ENCODE measurements at regions not wholly inside any gene's neighbourhood (a gene's known extent, or its start where the extent isn't known, plus 50 kb on each side); places are given as distances from the start of the nearest gene placed in this dataset.

DNA sequence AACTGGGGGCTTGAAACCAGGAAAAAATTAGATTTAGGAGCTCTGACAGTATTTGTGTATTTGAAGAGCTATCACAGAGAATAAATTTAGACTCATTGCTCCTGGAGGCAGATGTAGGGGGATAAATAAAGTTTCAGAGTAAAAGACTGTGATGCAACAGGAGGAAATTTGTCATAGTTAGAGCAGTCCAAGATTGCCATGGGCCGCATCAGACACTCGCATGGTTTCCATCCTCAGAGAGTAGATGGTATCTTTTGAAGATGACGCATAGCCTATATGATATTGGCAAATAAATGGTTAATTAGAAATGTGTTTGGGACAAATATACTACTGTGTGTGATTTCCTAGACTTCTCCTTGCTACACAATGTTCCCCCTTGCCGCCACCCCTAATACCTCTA lies 170.5 kb downstream of the FTCDNL1 start:
- H3K36me3 Mint-ChIP-seq, result no peaks in the 10 kb centered on the region
- 100% methylated on average over 1 of the region's 4 CpGs for WGBS (ENCODE audit: insufficient coverage)
- H3K4me1 Mint-ChIP-seq, result peaks cover 9 to 11% (median 9%) of the 10 kb centered on the region in 3 donors
- no peak overlapping the region for H3K27ac Mint-ChIP-seq
- ATAC-seq (replicated peaks in 1 of 4) (no peak), DNase-seq (no peak)
- no peak overlapping the region for H3K27ac ChIP-seq (ENCODE audit: low read length)
- H3K27me3 Mint-ChIP-seq, result peaks cover 8 to 13% of the 10 kb centered on the region in 2 donors
- no peak overlapping the region for H3K4me3 Mint-ChIP-seq
- H3K9me3 Mint-ChIP-seq, result no peaks in the 10 kb centered on the region
- ChIA-PET CTCF (no interaction called here), POLR2A (no interaction called here)
- H3K9me3 ChIP-seq, result no peaks in the 10 kb centered on the region
- peaks cover 0 to 9% of the 10 kb centered on the region in 2 experiments for H3K4me1 ChIP-seq (ENCODE audit: control insufficient read depth in 1 of 2, extremely low read depth in 1 of 2, insufficient read depth in 2 of 2, low read length in 2 of 2)
- H3K27me3 ChIP-seq (replicated peaks in 1 of 2; ENCODE audit: control insufficient read depth in 2 of 2, extremely low read depth in 1 of 2, insufficient read depth in 2 of 2, low read length in 1 of 2), result no peaks in the 10 kb centered on the region
- H3K36me3 ChIP-seq (ENCODE audit: control insufficient read depth in 2 of 2, extremely low read depth in 1 of 2, insufficient read depth in 1 of 2, low read length in 1 of 2), result no peaks in the 10 kb centered on the region
- no peak overlapping the region for H3K4me3 ChIP-seq (ENCODE audit: control insufficient read depth in 1 of 2, extremely low read depth in 1 of 2, low read length in 1 of 2)

DNA sequence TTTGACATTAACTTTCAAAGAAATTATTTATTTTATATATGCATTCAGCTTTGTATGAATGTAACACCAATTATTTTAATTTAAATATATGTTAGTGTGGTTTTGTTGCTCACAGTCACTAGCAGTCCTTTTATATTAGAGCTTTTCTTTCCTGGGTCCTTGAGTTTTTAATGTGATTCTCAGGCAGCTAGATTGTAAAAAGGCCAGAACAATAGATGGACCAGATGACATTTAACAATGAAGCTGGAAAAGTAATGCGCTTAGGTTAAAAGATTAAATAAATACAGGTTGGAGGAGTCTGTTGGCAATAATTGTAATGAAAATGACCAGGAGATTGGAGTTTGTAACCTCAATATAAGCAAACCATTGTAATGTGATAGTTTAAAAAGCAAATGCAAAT lies 171.1 kb downstream of the FTCDNL1 start:
- ChIA-PET CTCF (no interaction called here), POLR2A (no interaction called here)
- no peaks in the 10 kb centered on the region for H3K9me3 ChIP-seq
- WGBS (ENCODE audit: insufficient coverage), result no CpG with 5 or more reads among the region's 1 CpG
- no peaks in the 10 kb centered on the region for H3K36me3 ChIP-seq (ENCODE audit: control insufficient read depth in 2 of 2, extremely low read depth in 1 of 2, insufficient read depth in 1 of 2, low read length in 1 of 2)
- no peak overlapping the region for H3K27ac ChIP-seq (ENCODE audit: low read length)
- Mint-ChIP-seq H3K27ac (no peak overlapping the region), H3K4me3 (no peak overlapping the region), H3K9me3 (no peaks in the 10 kb centered on the region), H3K4me1 (peaks cover 3 to 5% (median 3%) of the 10 kb centered on the region in 3 donors), H3K36me3 (no peaks in the 10 kb centered on the region), H3K27me3 (peaks cover 8 to 13% of the 10 kb centered on the region in 2 donors)
- DNase-seq (no peak), ATAC-seq (replicated peaks in 1 of 4) (no peak)
- H3K27me3 ChIP-seq (replicated peaks in 1 of 2; ENCODE audit: control insufficient read depth in 2 of 2, extremely low read depth in 1 of 2, insufficient read depth in 2 of 2, low read length in 1 of 2), result no peaks in the 10 kb centered on the region
- H3K4me3 ChIP-seq (ENCODE audit: control insufficient read depth in 1 of 2, extremely low read depth in 1 of 2, low read length in 1 of 2), result no peak overlapping the region
- peaks cover 0 to 3% of the 10 kb centered on the region in 2 experiments for H3K4me1 ChIP-seq (ENCODE audit: control insufficient read depth in 1 of 2, extremely low read depth in 1 of 2, insufficient read depth in 2 of 2, low read length in 2 of 2)

DNA sequence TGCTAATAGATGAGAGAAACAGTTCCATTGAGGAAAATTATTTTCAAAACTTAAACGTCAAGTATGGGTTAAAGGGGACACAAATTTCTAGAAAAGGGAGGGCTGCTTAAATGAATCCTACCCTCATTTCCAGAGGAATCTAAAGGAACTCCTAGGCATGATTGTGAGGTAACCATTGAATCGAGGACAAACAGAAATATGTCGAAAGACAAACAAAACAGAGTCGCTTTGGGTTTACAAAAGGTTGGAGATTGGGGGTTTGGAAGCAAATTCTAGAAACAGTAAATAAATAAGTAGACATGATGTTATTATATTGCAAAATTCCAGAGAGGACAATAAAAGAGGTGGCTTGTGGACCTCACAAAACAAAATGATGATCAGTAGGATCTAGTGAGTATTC lies 173.1 kb downstream of the FTCDNL1 start:
- H3K36me3 Mint-ChIP-seq, result no peaks in the 10 kb centered on the region
- H3K4me1 Mint-ChIP-seq, result no peaks in the 10 kb centered on the region
- ChIA-PET CTCF (no interaction called here), POLR2A (no interaction called here)
- H3K27ac ChIP-seq (ENCODE audit: low read length), result no peak overlapping the region
- H3K9me3 ChIP-seq, result no peaks in the 10 kb centered on the region
- no peak overlapping the region for H3K4me3 Mint-ChIP-seq
- H3K4me1 ChIP-seq (ENCODE audit: control insufficient read depth in 1 of 2, extremely low read depth in 1 of 2, insufficient read depth in 2 of 2, low read length in 2 of 2), result no peaks in the 10 kb centered on the region
- no peaks in the 10 kb centered on the region for H3K27me3 ChIP-seq (replicated peaks in 1 of 2; ENCODE audit: control insufficient read depth in 2 of 2, extremely low read depth in 1 of 2, insufficient read depth in 2 of 2, low read length in 1 of 2)
- no peak overlapping the region for H3K4me3 ChIP-seq (ENCODE audit: control insufficient read depth in 1 of 2, extremely low read depth in 1 of 2, low read length in 1 of 2)
- no peaks in the 10 kb centered on the region for H3K9me3 Mint-ChIP-seq
- ATAC-seq (replicated peaks in 1 of 4), result no peak
- peaks cover 8 to 17% of the 10 kb centered on the region in 2 donors for H3K27me3 Mint-ChIP-seq
- DNase-seq, result no peak
- no CpG with 5 or more reads among the region's 4 CpGs for WGBS (ENCODE audit: insufficient coverage)
- no peak overlapping the region for H3K27ac Mint-ChIP-seq
- no peaks in the 10 kb centered on the region for H3K36me3 ChIP-seq (ENCODE audit: control insufficient read depth in 2 of 2, extremely low read depth in 1 of 2, insufficient read depth in 1 of 2, low read length in 1 of 2)

DNA sequence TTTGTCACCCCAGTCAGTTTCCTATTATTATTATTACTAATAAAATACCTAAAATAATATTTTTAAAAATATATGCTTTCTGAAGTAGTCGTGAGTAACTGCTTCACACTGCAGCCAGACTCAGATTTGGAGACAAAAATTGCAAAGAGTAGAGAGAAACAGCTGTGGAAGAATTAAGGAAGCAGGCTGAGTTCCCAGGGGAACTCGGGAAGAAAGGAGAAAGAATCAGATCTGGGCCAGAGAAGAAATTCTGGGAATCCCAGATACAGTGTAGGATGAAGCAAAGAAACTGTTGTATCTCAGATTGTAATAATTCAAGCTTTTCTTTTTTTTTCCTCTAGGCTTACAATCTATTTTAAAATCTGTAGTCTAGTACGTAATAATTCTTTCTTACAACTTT lies 182.3 kb downstream of the FTCDNL1 start:
- H3K9me3 Mint-ChIP-seq, result no peaks in the 10 kb centered on the region
- no peaks in the 10 kb centered on the region for H3K36me3 Mint-ChIP-seq
- WGBS (ENCODE audit: insufficient coverage), result 34% methylated on average over 2 of the region's 3 CpGs
- ATAC-seq (replicated peaks in 1 of 4), result no peak
- H3K4me3 Mint-ChIP-seq, result no peak overlapping the region
- no peak overlapping the region for H3K27ac Mint-ChIP-seq
- H3K4me1 Mint-ChIP-seq, result no peaks in the 10 kb centered on the region
- peaks cover 21 to 22% of the 10 kb centered on the region in 2 donors for H3K27me3 Mint-ChIP-seq
- ChIA-PET CTCF (no interaction called here), POLR2A (no interaction called here)
- no peak for DNase-seq
- Histone ChIP-seq H3K4me1 (ENCODE audit: control insufficient read depth in 1 of 2, extremely low read depth in 1 of 2, insufficient read depth in 2 of 2, low read length in 2 of 2) (no peaks in the 10 kb centered on the region), H3K27ac (ENCODE audit: low read length) (no peak overlapping the region), H3K36me3 (ENCODE audit: control insufficient read depth in 2 of 2, extremely low read depth in 1 of 2, insufficient read depth in 1 of 2, low read length in 1 of 2) (no peaks in the 10 kb centered on the region), H3K9me3 (no peaks in the 10 kb centered on the region), H3K27me3 (replicated peaks in 1 of 2; ENCODE audit: control insufficient read depth in 2 of 2, extremely low read depth in 1 of 2, insufficient read depth in 2 of 2, low read length in 1 of 2) (no peaks in the 10 kb centered on the region), H3K4me3 (ENCODE audit: control insufficient read depth in 1 of 2, extremely low read depth in 1 of 2, low read length in 1 of 2) (no peak overlapping the region)

GRCh38 chr2:199663157-199663556 lies 187.8 kb downstream of the FTCDNL1 start:
- H3K9me3 ChIP-seq, result no peaks in the 10 kb centered on the region
- peaks cover 0 to 16% of the 10 kb centered on the region in 2 experiments for H3K27me3 ChIP-seq (replicated peaks in 1 of 2; ENCODE audit: control insufficient read depth in 2 of 2, extremely low read depth in 1 of 2, insufficient read depth in 2 of 2, low read length in 1 of 2)
- WGBS (ENCODE audit: insufficient coverage), result no CpG with 5 or more reads among the region's 6 CpGs
- CTCF ChIA-PET, result no interaction called here
- no peak overlapping the region for H3K4me3 Mint-ChIP-seq
- H3K4me3 ChIP-seq (ENCODE audit: control insufficient read depth in 1 of 2, extremely low read depth in 1 of 2, low read length in 1 of 2), result no peak overlapping the region
- H3K36me3 Mint-ChIP-seq, result no peaks in the 10 kb centered on the region
- POLR2A ChIA-PET, result no interaction called here
- H3K4me1 ChIP-seq (ENCODE audit: control insufficient read depth in 1 of 2, extremely low read depth in 1 of 2, insufficient read depth in 2 of 2, low read length in 2 of 2), result no peaks in the 10 kb centered on the region
- H3K9me3 Mint-ChIP-seq, result no peaks in the 10 kb centered on the region
- H3K4me1 Mint-ChIP-seq, result no peaks in the 10 kb centered on the region
- no peak overlapping the region for H3K27ac ChIP-seq (ENCODE audit: low read length)
- no peaks in the 10 kb centered on the region for H3K36me3 ChIP-seq (ENCODE audit: control insufficient read depth in 2 of 2, extremely low read depth in 1 of 2, insufficient read depth in 1 of 2, low read length in 1 of 2)
- DNase-seq, result no peak
- H3K27ac Mint-ChIP-seq, result no peak overlapping the region
- peaks cover 21 to 28% of the 10 kb centered on the region in 2 donors for H3K27me3 Mint-ChIP-seq
- ATAC-seq (replicated peaks in 1 of 4), result no peak

DNA sequence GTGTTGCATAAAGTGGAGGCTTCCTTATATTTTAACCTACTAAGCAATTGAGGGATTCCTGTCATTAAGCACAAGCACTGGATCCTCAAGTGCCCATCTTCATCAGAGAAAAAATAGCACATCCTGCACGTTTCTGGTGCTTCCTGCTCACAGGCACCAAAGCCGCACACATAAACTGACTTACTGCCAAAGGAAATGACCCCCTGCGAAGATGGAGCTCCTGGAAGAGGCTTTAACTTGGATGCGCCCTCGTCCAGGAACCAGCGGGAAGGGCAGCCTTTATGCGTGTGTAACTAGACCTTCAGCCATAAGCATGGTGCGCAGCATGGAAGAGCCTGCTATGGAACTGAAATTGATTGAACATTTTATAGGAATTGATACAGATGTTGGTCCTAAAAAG lies 188.7 kb downstream of the FTCDNL1 start:
- Mint-ChIP-seq H3K9me3 (peaks cover 2 to 8% (median 7%) of the 10 kb centered on the region in 3 donors), H3K4me1 (no peaks in the 10 kb centered on the region), H3K27me3 (peaks cover 28 to 36% of the 10 kb centered on the region in 2 donors), H3K4me3 (no peak overlapping the region), H3K36me3 (no peaks in the 10 kb centered on the region), H3K27ac (no peak overlapping the region)
- peaks cover 2% of the 10 kb centered on the region for H3K9me3 ChIP-seq
- H3K4me3 ChIP-seq (ENCODE audit: control insufficient read depth in 1 of 2, extremely low read depth in 1 of 2, low read length in 1 of 2), result no peak overlapping the region
- H3K36me3 ChIP-seq (ENCODE audit: control insufficient read depth in 2 of 2, extremely low read depth in 1 of 2, insufficient read depth in 1 of 2, low read length in 1 of 2), result no peaks in the 10 kb centered on the region
- no peaks in the 10 kb centered on the region for H3K4me1 ChIP-seq (ENCODE audit: control insufficient read depth in 1 of 2, extremely low read depth in 1 of 2, insufficient read depth in 2 of 2, low read length in 2 of 2)
- no peak for DNase-seq
- CTCF ChIA-PET, result no interaction called here
- ATAC-seq (replicated peaks in 1 of 4), result no peak
- peaks cover 0 to 16% of the 10 kb centered on the region in 2 experiments for H3K27me3 ChIP-seq (replicated peaks in 1 of 2; ENCODE audit: control insufficient read depth in 2 of 2, extremely low read depth in 1 of 2, insufficient read depth in 2 of 2, low read length in 1 of 2)
- POLR2A ChIA-PET, result no interaction called here
- 58% methylated on average over 6 of the region's 8 CpGs for WGBS (ENCODE audit: insufficient coverage)
- H3K27ac ChIP-seq (ENCODE audit: low read length), result no peak overlapping the region

DNA sequence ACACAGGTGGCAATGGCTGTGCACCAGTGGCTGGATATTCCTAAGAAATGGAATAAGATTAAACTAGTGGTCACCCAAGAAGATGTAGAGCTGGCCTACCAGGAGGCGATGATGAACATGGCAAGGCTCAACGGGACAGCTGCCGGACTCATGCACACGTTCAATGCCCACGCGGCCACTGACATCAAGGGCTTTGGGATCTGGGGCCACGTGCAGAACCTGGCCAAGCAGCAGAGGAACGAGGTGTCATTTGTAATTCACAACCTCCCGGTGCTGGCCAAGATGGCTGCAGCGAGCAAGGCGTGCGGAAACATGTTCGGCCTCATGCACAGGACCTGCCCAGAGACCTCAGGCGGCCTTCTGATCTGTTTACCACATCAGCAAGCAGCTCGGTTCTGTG lies 190.8 kb downstream of the FTCDNL1 start:
- H3K36me3 Mint-ChIP-seq, result no peaks in the 10 kb centered on the region
- H3K4me3 ChIP-seq (ENCODE audit: control insufficient read depth in 1 of 2, extremely low read depth in 1 of 2, low read length in 1 of 2), result no peak overlapping the region
- peaks cover 0 to 16% of the 10 kb centered on the region in 2 experiments for H3K27me3 ChIP-seq (replicated peaks in 1 of 2; ENCODE audit: control insufficient read depth in 2 of 2, extremely low read depth in 1 of 2, insufficient read depth in 2 of 2, low read length in 1 of 2)
- ATAC-seq (replicated peaks in 1 of 4) (no peak), DNase-seq (no peak)
- peaks cover 12 to 24% (median 14%) of the 10 kb centered on the region in 3 donors for H3K9me3 Mint-ChIP-seq
- 97% methylated on average over 10 of the region's 15 CpGs for WGBS (ENCODE audit: insufficient coverage)
- H3K4me1 Mint-ChIP-seq, result no peaks in the 10 kb centered on the region
- no peak overlapping the region for H3K27ac Mint-ChIP-seq
- peaks cover 2% of the 10 kb centered on the region for H3K9me3 ChIP-seq
- ChIA-PET CTCF (no interaction called here), POLR2A (interaction anchor here in 1 of 2 donors (0.6 kb wide), 1 partner anchor 26 kb away, joined by 4 read pairs; no protein-coding TSS in a partner anchor)
- H3K4me3 Mint-ChIP-seq, result no peak overlapping the region
- H3K36me3 ChIP-seq (ENCODE audit: control insufficient read depth in 2 of 2, extremely low read depth in 1 of 2, insufficient read depth in 1 of 2, low read length in 1 of 2), result no peaks in the 10 kb centered on the region
- H3K27ac ChIP-seq (ENCODE audit: low read length), result no peak overlapping the region
- no peaks in the 10 kb centered on the region for H3K4me1 ChIP-seq (ENCODE audit: control insufficient read depth in 1 of 2, extremely low read depth in 1 of 2, insufficient read depth in 2 of 2, low read length in 2 of 2)
- peaks cover 30 to 33% of the 10 kb centered on the region in 2 donors for H3K27me3 Mint-ChIP-seq
